Endothelial cell of umbilical vein (primary cell): ENCODE measurements at regions not wholly inside any gene's neighbourhood (a gene's known extent, or its start where the extent isn't known, plus 50 kb on each side); places are given as distances from the start of the nearest gene placed in this dataset.

Experiments used
- EZH2 ChIP-seq: IDR thresholded peaks from 2 replicates; pipeline ENCODE4 v1.6.1; 2012; ENCODE audit warnings: borderline replicate concordance, low read depth, mild to moderate bottlenecking, moderate library complexity, low read length, inconsistent platforms; ENCODE audit not compliant: severe bottlenecking
- FOS ChIP-seq: IDR thresholded peaks from 2 replicates; pipeline ENCODE4 v1.6.1; 2011; ENCODE audit warnings: mild to moderate bottlenecking, low read length, moderate library complexity, borderline replicate concordance; ENCODE audit not compliant: insufficient read depth
- GATA2 ChIP-seq: IDR thresholded peaks from 2 replicates; pipeline ENCODE4 v1.7.0; 2011; ENCODE audit warnings: low read depth, mild to moderate bottlenecking, moderate library complexity, mixed read lengths, low read length; ENCODE audit not compliant: insufficient read length, insufficient read depth
- JUN ChIP-seq: IDR thresholded peaks from 2 replicates; pipeline ENCODE4 v1.6.1; 2011; ENCODE audit warnings: borderline replicate concordance, low read depth; ENCODE audit not compliant: insufficient read length, insufficient read depth
- MYC ChIP-seq: IDR thresholded peaks from one replicate; pipeline ENCODE4 v1.6.1; 2011; ENCODE audit warnings: mild to moderate bottlenecking, low read depth, low read length
- POLR2A ChIP-seq: IDR thresholded peaks from 2 replicates; pipeline ENCODE4 v1.6.1; 2012; ENCODE audit warnings: low read depth, mild to moderate bottlenecking, control low read depth, low read length
- POLR2AphosphoS5 ChIP-seq: IDR thresholded peaks from 2 replicates; pipeline ENCODE4 v1.6.1; 2012; ENCODE audit warnings: low read depth, mild to moderate bottlenecking, control low read depth, low read length, moderate library complexity; ENCODE audit not compliant: insufficient read depth
- TF ChIP-seq, protein P1 (sequence below), 2 donors: IDR thresholded peaks; 1 replicate in 1 of 2; 2 replicates in 1 of 2; pipeline ENCODE4 v1.5.1; 2011; ENCODE audit warnings: low read length in 2 of 2, mild to moderate bottlenecking in 2 of 2, moderate library complexity in 2 of 2, control low read depth in 1 of 2, inconsistent platforms in 1 of 2, low read depth in 1 of 2; ENCODE audit not compliant: insufficient read depth in 1 of 2; ENCODE audit errors: extremely low read depth in 1 of 2
- TF ChIP-seq, protein P2 (sequence below): IDR thresholded peaks from 2 replicates; pipeline ENCODE4 v1.6.1; 2011; ENCODE audit not compliant: insufficient read depth, insufficient read length

DNA sequence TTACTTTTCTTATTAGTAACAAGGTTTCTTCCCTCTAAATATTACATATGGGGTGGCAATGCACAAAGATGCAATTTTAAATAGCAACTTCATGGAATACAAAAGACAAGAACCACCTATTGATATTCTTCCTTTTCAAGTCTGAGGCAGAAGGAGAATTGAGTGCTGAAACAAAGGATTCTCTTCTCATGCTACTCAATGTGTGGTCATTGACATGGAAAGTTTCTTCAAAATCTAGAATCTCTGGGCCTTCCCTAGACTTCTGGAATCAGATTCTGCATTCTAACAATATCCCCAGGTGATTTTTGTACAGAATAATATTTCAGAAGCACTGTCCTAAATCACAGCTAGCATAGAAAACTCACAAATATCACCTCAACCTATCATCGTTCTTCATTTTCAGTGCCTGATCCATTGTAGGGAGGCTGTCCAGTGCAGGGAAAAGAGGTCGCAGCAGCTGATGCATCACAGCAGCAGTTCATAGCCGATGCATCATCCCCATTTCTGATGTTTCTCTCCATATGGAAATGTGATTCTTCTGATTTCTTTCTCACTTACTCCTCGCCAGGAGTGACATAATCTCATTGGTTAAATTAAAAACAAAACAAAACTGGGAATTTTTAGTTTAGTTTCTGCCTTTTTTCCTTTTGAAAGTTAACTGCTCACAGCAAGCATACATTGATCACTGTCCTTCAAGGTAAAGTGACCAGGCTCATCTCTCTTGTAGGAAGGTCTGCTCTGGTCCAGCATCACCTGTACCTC, 139.5 kb upstream of the FAM83B start:
- TF ChIP-seq FOS, result no peak
- TF ChIP-seq, protein P1, sequence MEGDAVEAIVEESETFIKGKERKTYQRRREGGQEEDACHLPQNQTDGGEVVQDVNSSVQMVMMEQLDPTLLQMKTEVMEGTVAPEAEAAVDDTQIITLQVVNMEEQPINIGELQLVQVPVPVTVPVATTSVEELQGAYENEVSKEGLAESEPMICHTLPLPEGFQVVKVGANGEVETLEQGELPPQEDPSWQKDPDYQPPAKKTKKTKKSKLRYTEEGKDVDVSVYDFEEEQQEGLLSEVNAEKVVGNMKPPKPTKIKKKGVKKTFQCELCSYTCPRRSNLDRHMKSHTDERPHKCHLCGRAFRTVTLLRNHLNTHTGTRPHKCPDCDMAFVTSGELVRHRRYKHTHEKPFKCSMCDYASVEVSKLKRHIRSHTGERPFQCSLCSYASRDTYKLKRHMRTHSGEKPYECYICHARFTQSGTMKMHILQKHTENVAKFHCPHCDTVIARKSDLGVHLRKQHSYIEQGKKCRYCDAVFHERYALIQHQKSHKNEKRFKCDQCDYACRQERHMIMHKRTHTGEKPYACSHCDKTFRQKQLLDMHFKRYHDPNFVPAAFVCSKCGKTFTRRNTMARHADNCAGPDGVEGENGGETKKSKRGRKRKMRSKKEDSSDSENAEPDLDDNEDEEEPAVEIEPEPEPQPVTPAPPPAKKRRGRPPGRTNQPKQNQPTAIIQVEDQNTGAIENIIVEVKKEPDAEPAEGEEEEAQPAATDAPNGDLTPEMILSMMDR (IDR thresholded peaks at IDR 0.05; ENCODE audit: extremely low read depth in 1 of 2, insufficient read depth in 1 of 2, low read depth in 1 of 2, low read length in 2 of 2), result no peak
- no peak for TF ChIP-seq POLR2A
- TF ChIP-seq JUN, result no peak
- TF ChIP-seq POLR2AphosphoS5, result no peak
- TF ChIP-seq, protein P2, sequence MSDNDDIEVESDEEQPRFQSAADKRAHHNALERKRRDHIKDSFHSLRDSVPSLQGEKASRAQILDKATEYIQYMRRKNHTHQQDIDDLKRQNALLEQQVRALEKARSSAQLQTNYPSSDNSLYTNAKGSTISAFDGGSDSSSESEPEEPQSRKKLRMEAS, result no peak
- no peak for TF ChIP-seq EZH2
- TF ChIP-seq GATA2, result no peak
- TF ChIP-seq MYC, result no peak
